ENCODE measurements at regions not wholly inside any gene's neighbourhood (a gene's known extent, or its start where the extent isn't known, plus 50 kb on each side); places are given as distances from the start of the nearest gene placed in this dataset.

GRCh38 chr6:17022604-17023003 lies 79.2 kb upstream of the STMND1 start:
- ChIA-PET CTCF (no interaction called here), POLR2A (no interaction called here)
- DNase-seq (ENCODE audit: low read depth, low spot score) (no peak), FAIRE-seq (no peak)
- BruUV-seq (replicated peaks) = no TSS peak
- Histone ChIP-seq H3K36me3 (ENCODE audit: control insufficient read depth in 2 of 2, extremely low read depth in 1 of 2, insufficient read depth in 2 of 2, low read length in 2 of 2) (no peaks in the 10 kb centered on the region), H3K9ac (replicated peaks; ENCODE audit: extremely low read depth, insufficient read depth, low read length) (no peak overlapping the region), H3K4me1 (ENCODE audit: control insufficient read depth, extremely low read depth, insufficient read depth, low read length) (peaks cover 11% of the 10 kb centered on the region), H3K9me3 (replicated peaks; ENCODE audit: control insufficient read depth, insufficient read depth, low read length) (no peaks in the 10 kb centered on the region), H3K27me3 (ENCODE audit: control insufficient read depth in 2 of 2, insufficient read depth in 2 of 2, low read length in 2 of 2) (no peaks in the 10 kb centered on the region), H3K27ac (ENCODE audit: insufficient read depth, low read depth, low read length) (no peak overlapping the region), H3K79me2 (ENCODE audit: control insufficient read depth, insufficient read depth, low read length) (no peaks in the 10 kb centered on the region), H3K4me3 (replicated peaks in 1 of 3; ENCODE audit: insufficient read depth in 1 of 3, low read depth in 1 of 3, low read length in 3 of 3) (no peak overlapping the region), H2AFZ (ENCODE audit: low read depth, low read length) (no peak overlapping the region), H4K20me1 (replicated peaks; ENCODE audit: control insufficient read depth, extremely low read depth, insufficient read depth, low read length) (no peaks in the 10 kb centered on the region), H3K9me1 (replicated peaks; ENCODE audit: control insufficient read depth, extremely low read depth, insufficient read depth, low read length) (no peaks in the 10 kb centered on the region), H3K4me2 (ENCODE audit: insufficient read depth, low read length) (no peak overlapping the region)
- intact Hi-C loops (cut with micrococcal nuclease) = no loop called here
- TF ChIP-seq EZH2 (IDR thresholded peaks at IDR 0.05; ENCODE audit: borderline replicate concordance, low read depth, low read length, severe bottlenecking) = no peak
- no peak for TF ChIP-seq CTCF (IDR thresholded peaks at IDR 0.05; ENCODE audit: extremely low read depth in 1 of 2, insufficient read depth in 1 of 2, low read depth in 1 of 2, low read length in 2 of 2)
- TF ChIP-seq JUN (IDR thresholded peaks at IDR 0.05; ENCODE audit: borderline replicate concordance, insufficient read depth, insufficient read length, low read depth) = no peak
- TF ChIP-seq MAX (IDR thresholded peaks at IDR 0.05; ENCODE audit: insufficient read depth, insufficient read length) = no peak
- no peak for TF ChIP-seq FOS (IDR thresholded peaks at IDR 0.05; ENCODE audit: borderline replicate concordance, insufficient read depth, low read length)
- no peak for TF ChIP-seq POLR2AphosphoS5 (IDR thresholded peaks at IDR 0.05; ENCODE audit: insufficient read depth, low read depth, low read length)
- no peak for TF ChIP-seq POLR2A (IDR thresholded peaks at IDR 0.05; ENCODE audit: low read depth, low read length)
- no peak for TF ChIP-seq GATA2 (IDR thresholded peaks at IDR 0.05; ENCODE audit: insufficient read depth, insufficient read length, low read depth, low read length)
- no peak for TF ChIP-seq MYC (IDR thresholded peaks at IDR 0.05; ENCODE audit: low read depth, low read length)
- dilution Hi-C loops (cut with MboI; ENCODE audit: extremely low pct_ligation_motif_present, low sequenced_read_pairs) = no loop called here

Measured in endothelial cell of umbilical vein (primary cell).